ENCODE measurements at regions not wholly inside any gene's neighbourhood (a gene's known extent, or its start where the extent isn't known, plus 50 kb on each side); places are given as distances from the start of the nearest gene placed in this dataset.

- CTCF ChIA-PET, result no interaction called here
- H3K36me3 ChIP-seq (ENCODE audit: insufficient read depth, low read length, poor library complexity, severe bottlenecking), result no peaks in the 10 kb centered on the region
- no peak overlapping the region for H3K27ac ChIP-seq (ENCODE audit: low read depth, low read length, poor library complexity, severe bottlenecking)
- H3K27me3 ChIP-seq (replicated peaks; ENCODE audit: insufficient read depth, low read depth, low read length, poor library complexity), result no peaks in the 10 kb centered on the region
- DNase-seq (ENCODE audit: low spot score), result no peak
- H3K4me1 ChIP-seq (ENCODE audit: insufficient read depth, low read length, poor library complexity, severe bottlenecking), result no peaks in the 10 kb centered on the region
- no peak overlapping the region for H3K4me3 ChIP-seq (ENCODE audit: low read depth, low read length, poor library complexity, severe bottlenecking)
- TF ChIP-seq CTCF (conservative IDR thresholded peaks at IDR 0.05; ENCODE audit: low read depth, low read length), result no peak
- no peak for TF ChIP-seq EZH2 (IDR thresholded peaks at IDR 0.05; ENCODE audit: borderline replicate concordance, low read depth, low read length, poor library complexity, severe bottlenecking)
- intact Hi-C loops (cut with micrococcal nuclease; ENCODE audit: unreplicated experiment), result no loop called here
- no TSS peak for BruUV-seq (replicated peaks)
- no peaks in the 10 kb centered on the region for H3K9me3 ChIP-seq (ENCODE audit: low read depth, low read length, poor library complexity, severe bottlenecking)
- POLR2A ChIA-PET (ENCODE audit: low non-redundant PET), result no interaction called here
These were observed 225.9 kb upstream of the CASK start for GRCh38 chrX:42149281-42149680.

GRCh38 chrX:42143866-42144592, 220.7 kb upstream of the CASK start:
- CTCF ChIA-PET, result no interaction called here
- Histone ChIP-seq H3K4me3 (ENCODE audit: low read depth, low read length, poor library complexity, severe bottlenecking) (no peak overlapping the region), H3K4me1 (ENCODE audit: insufficient read depth, low read length, poor library complexity, severe bottlenecking) (no peaks in the 10 kb centered on the region), H3K36me3 (ENCODE audit: insufficient read depth, low read length, poor library complexity, severe bottlenecking) (no peaks in the 10 kb centered on the region), H3K27me3 (replicated peaks; ENCODE audit: insufficient read depth, low read depth, low read length, poor library complexity) (no peaks in the 10 kb centered on the region), H3K27ac (ENCODE audit: low read depth, low read length, poor library complexity, severe bottlenecking) (no peak overlapping the region), H3K9me3 (ENCODE audit: low read depth, low read length, poor library complexity, severe bottlenecking) (no peaks in the 10 kb centered on the region)
- TF ChIP-seq EZH2 (IDR thresholded peaks at IDR 0.05; ENCODE audit: borderline replicate concordance, low read depth, low read length, poor library complexity, severe bottlenecking) (no peak), CTCF (conservative IDR thresholded peaks at IDR 0.05; ENCODE audit: low read depth, low read length) (no peak)
- no TSS peak for BruUV-seq (replicated peaks)
- intact Hi-C loops (cut with micrococcal nuclease; ENCODE audit: unreplicated experiment), result no loop called here
- POLR2A ChIA-PET (ENCODE audit: low non-redundant PET), result no interaction called here
- no peak for DNase-seq (ENCODE audit: low spot score)

DNA sequence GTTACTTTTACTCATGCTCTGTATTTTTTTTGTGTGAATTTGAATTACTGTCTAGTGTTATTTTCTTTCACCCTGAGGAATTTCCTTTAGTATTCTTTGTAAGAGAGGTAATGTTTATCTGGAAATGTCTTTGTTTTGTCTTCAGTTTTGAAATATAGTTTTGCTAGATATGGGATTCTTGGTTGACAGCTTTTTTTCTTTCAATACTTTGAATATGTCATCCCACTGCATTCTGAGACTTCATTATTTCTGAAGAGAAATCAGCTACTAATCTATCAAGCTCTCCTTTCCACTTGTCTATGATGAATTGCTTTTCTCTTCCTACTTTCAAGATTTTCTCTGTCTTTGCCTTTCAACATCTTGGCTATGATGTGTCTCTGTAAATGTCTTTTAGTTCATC, 217.0 kb upstream of the CASK start:
- intact Hi-C loops (cut with micrococcal nuclease; ENCODE audit: unreplicated experiment), result no loop called here
- ChIA-PET POLR2A (ENCODE audit: low non-redundant PET) (no interaction called here), CTCF (no interaction called here)
- TF ChIP-seq CTCF (conservative IDR thresholded peaks at IDR 0.05; ENCODE audit: low read depth, low read length), result no peak
- TF ChIP-seq EZH2 (IDR thresholded peaks at IDR 0.05; ENCODE audit: borderline replicate concordance, low read depth, low read length, poor library complexity, severe bottlenecking), result no peak
- no TSS peak for BruUV-seq (replicated peaks)
- no peaks in the 10 kb centered on the region for H3K27me3 ChIP-seq (replicated peaks; ENCODE audit: insufficient read depth, low read depth, low read length, poor library complexity)
- H3K4me3 ChIP-seq (ENCODE audit: low read depth, low read length, poor library complexity, severe bottlenecking), result no peak overlapping the region
- DNase-seq (ENCODE audit: low spot score), result no peak
- no peaks in the 10 kb centered on the region for H3K9me3 ChIP-seq (ENCODE audit: low read depth, low read length, poor library complexity, severe bottlenecking)
- no peak overlapping the region for H3K27ac ChIP-seq (ENCODE audit: low read depth, low read length, poor library complexity, severe bottlenecking)
- no peaks in the 10 kb centered on the region for H3K36me3 ChIP-seq (ENCODE audit: insufficient read depth, low read length, poor library complexity, severe bottlenecking)
- no peaks in the 10 kb centered on the region for H3K4me1 ChIP-seq (ENCODE audit: insufficient read depth, low read length, poor library complexity, severe bottlenecking)

Measured in A673 (cell line).